Kidney (tissue), 13 donors: ENCODE measurements at regions not wholly inside any gene's neighbourhood (a gene's known extent, or its start where the extent isn't known, plus 50 kb on each side); places are given as distances from the start of the nearest gene placed in this dataset.

Experiments
- DNase-seq, 5 donors: peaks; one replicate each; pipeline ENCODE4 v3.0.0-alpha.2; 2013 to 2020
- FAIRE-seq: peaks from 2 replicates; lab custom pipeline; 2012; peaks lifted over from hg19 to GRCh38; lab: Jason Lieb, UNC
- H3K27ac ChIP-seq, 2 donors: one replicate each; pipeline ENCODE4 v1.7.0; 2013; ENCODE audit warnings: low read depth in 2 of 2, low read length in 2 of 2, inconsistent platforms in 1 of 2
- H3K27me3 ChIP-seq: one replicate; pipeline ENCODE4 v1.7.1; 2013; ENCODE audit warnings: low read length, inconsistent platforms; ENCODE audit not compliant: control insufficient read depth, insufficient read depth
- H3K36me3 ChIP-seq, 3 donors: one replicate each; pipeline versions ENCODE4 v1.7.0 to v1.7.1; 2013; ENCODE audit warnings: low read length in 3 of 3, control low read depth in 1 of 3, inconsistent platforms in 1 of 3; ENCODE audit not compliant: insufficient read depth in 3 of 3, control insufficient read depth in 2 of 3
- H3K4me1 ChIP-seq, 3 donors: one replicate each; pipeline versions ENCODE4 v1.7.0 to v1.7.1; 2013; ENCODE audit warnings: low read length in 3 of 3, inconsistent platforms in 1 of 3, low read depth in 1 of 3; ENCODE audit not compliant: control insufficient read depth in 2 of 3, insufficient read depth in 2 of 3
- H3K4me3 ChIP-seq, 3 donors: one replicate each; pipeline versions ENCODE4 v1.7.0 to v1.8.1; 2013; ENCODE audit warnings: low read length in 3 of 3, control low read depth in 1 of 3, inconsistent platforms in 1 of 3
- H3K9ac ChIP-seq, 3 donors: one replicate each; pipeline versions ENCODE4 v1.7.0 to v1.7.1; 2013; ENCODE audit warnings: low read length in 3 of 3, control low read depth in 1 of 3, inconsistent platforms in 1 of 3
- H3K9me3 ChIP-seq, 3 donors: one replicate each; pipeline versions ENCODE4 v1.7.0 to v1.7.1; 2013; ENCODE audit warnings: low read length in 3 of 3, control low read depth in 1 of 3, inconsistent platforms in 1 of 3; ENCODE audit not compliant: control insufficient read depth in 2 of 3, insufficient read depth in 1 of 3
- intact Hi-C: fragments of 100-400 bp; cut with DNase I; formaldehyde crosslinking; loops from one replicate; pipeline ENCODE4 v1.11.1; 2022
- TF ChIP-seq, protein P1 (sequence below): IDR thresholded peaks from 3 replicates; pipeline ENCODE4 v1.5.1; 2012; ENCODE audit warnings: mild to moderate bottlenecking, moderate library complexity, borderline replicate concordance; ENCODE audit not compliant: insufficient read depth; ENCODE audit errors: extremely low read depth
- donor health status: control.
- donor health status: control.
- donor health status: control.
- donor health status: control.
- donor health status: control.
- donor health status: DM: yes; HTN: yes; CAD: no.
- donor health status: Normal renal cell carcinoma (clear cell type).

DNA sequence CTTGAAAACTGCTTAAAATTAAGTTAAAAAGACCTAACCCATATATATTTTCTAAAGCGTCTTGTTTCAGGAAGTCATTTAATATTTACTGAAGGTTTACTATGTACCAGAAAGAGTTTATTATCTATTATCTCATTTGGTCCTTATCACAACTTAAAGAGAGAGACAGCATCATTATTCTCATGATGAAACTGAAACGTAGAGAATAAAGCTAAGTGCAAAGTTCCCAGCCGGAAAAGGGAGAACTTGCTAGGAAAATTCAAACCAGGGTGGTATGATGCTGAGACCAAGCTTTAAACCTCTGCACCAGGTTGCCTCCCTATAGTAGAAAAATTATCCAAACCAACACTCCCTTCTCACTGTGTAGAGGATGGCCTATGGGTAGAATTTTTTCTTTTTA is 207.7 kb upstream of the BMPER start:
- FAIRE-seq, result no peak
- TF ChIP-seq, protein P1, sequence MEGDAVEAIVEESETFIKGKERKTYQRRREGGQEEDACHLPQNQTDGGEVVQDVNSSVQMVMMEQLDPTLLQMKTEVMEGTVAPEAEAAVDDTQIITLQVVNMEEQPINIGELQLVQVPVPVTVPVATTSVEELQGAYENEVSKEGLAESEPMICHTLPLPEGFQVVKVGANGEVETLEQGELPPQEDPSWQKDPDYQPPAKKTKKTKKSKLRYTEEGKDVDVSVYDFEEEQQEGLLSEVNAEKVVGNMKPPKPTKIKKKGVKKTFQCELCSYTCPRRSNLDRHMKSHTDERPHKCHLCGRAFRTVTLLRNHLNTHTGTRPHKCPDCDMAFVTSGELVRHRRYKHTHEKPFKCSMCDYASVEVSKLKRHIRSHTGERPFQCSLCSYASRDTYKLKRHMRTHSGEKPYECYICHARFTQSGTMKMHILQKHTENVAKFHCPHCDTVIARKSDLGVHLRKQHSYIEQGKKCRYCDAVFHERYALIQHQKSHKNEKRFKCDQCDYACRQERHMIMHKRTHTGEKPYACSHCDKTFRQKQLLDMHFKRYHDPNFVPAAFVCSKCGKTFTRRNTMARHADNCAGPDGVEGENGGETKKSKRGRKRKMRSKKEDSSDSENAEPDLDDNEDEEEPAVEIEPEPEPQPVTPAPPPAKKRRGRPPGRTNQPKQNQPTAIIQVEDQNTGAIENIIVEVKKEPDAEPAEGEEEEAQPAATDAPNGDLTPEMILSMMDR, result no peak

DNA sequence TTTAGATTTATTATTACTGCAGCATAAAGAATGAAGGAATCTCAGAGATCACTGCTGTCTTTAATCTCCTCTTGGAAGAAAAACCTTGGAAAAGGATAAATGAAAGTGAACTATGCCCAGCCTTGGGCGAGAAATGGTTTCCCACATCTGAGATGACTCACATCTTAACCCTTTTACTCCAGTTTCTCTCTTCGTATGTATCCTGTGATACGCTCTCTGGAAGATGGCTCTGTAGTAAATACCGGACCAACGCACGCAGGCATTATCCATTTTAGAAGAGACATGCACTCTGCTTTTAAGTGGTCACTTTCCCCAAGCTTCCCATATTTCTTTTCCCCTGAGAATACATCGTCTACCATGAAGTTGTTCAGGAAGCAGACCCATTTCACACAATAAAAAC is 207.3 kb upstream of the BMPER start:
- intact Hi-C loops, result no loop called here
- Histone ChIP-seq H3K27ac (no peak overlapping the region), H3K27me3 (no peaks in the 10 kb centered on the region), H3K9me3 (peaks cover 0 to 3% (median 0%) of the 10 kb centered on the region in 3 donors), H3K9ac (no peak overlapping the region), H3K4me1 (no peaks in the 10 kb centered on the region), H3K36me3 (peaks cover 0 to 3% (median 0%) of the 10 kb centered on the region in 3 donors), H3K4me3 (no peak overlapping the region)
- TF ChIP-seq, protein P1, result no peak
- FAIRE-seq (no peak), DNase-seq (no peak)

More for the DNA sequence above, 207.7 kb upstream of the BMPER start:
- H3K4me1 ChIP-seq, result no peaks in the 10 kb centered on the region
- H3K4me3 ChIP-seq, result no peak overlapping the region
- H3K36me3 ChIP-seq, result peaks cover 0 to 3% (median 0%) of the 10 kb centered on the region in 3 donors
- H3K9ac ChIP-seq, result no peak overlapping the region
- H3K27ac ChIP-seq, result no peak overlapping the region
- H3K27me3 ChIP-seq, result no peaks in the 10 kb centered on the region
- H3K9me3 ChIP-seq, result peaks cover 0 to 3% (median 0%) of the 10 kb centered on the region in 3 donors
- intact Hi-C loops, result no loop called here
- no peak for DNase-seq

DNA sequence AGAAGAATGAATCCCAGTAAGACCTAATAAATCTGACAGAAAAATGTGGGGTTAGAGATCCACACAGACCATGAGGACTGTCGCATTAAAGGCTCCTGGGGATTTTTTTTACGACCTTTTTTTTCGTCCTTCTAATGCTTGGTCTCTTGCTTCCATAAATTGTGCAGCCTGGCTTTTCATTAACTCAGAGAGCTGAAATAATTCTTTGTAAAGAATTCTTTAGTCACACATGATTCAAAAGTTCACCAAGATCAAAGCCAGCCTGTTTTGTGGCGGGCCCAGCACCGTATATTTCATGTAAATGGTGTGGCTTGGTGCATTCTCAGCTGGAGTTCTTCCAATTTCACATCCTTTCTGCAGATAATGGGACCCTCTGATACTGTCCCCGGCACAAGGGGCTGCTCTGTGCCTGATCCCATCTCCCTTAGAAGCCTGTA is 206.6 kb upstream of the BMPER start:
- DNase-seq (peak in 3 of 5 donors; percentile 48 to 88 (median 87)), FAIRE-seq (no peak)
- Histone ChIP-seq H3K27ac (no peak overlapping the region), H3K4me3 (no peak overlapping the region), H3K4me1 (no peaks in the 10 kb centered on the region), H3K27me3 (no peaks in the 10 kb centered on the region), H3K9ac (no peak overlapping the region), H3K9me3 (peaks cover 0 to 3% (median 0%) of the 10 kb centered on the region in 3 donors), H3K36me3 (peaks cover 0 to 3% (median 0%) of the 10 kb centered on the region in 3 donors)
- intact Hi-C loops, result no loop called here
- TF ChIP-seq, protein P1, result no peak
